ENCODE measurements at regions not wholly inside any gene's neighbourhood (a gene's known extent, or its start where the extent isn't known, plus 50 kb on each side); places are given as distances from the start of the nearest gene placed in this dataset.

- TF ChIP-seq POLR2AphosphoS5 (IDR thresholded peaks at IDR 0.05; ENCODE audit: low read depth, low read length), result no peak
- TF ChIP-seq PHF8 (conservative IDR thresholded peaks at IDR 0.05; ENCODE audit: low read depth, low read length), result no peak
- TF ChIP-seq SUZ12 (IDR thresholded peaks at IDR 0.05; ENCODE audit: low read length), result no peak
- TF ChIP-seq CTCF (IDR thresholded peaks at IDR 0.05; ENCODE audit: control extremely low read depth in 1 of 3, insufficient read depth in 1 of 3, low read depth in 1 of 3, low read length in 3 of 3), result no peak
- no peak for TF ChIP-seq TEAD4 (IDR thresholded peaks at IDR 0.05; ENCODE audit: low read depth, low read length)
- no peak for TF ChIP-seq MAFK (IDR thresholded peaks at IDR 0.05; ENCODE audit: low read depth, low read length)
- TF ChIP-seq BCL11A (IDR thresholded peaks at IDR 0.05; ENCODE audit: low read depth in 2 of 2, low read length in 2 of 2), result no peak
Measured at GRCh38 chr17:77783991-77784820, 174.3 kb upstream of the TNRC6C start.
